HG03565 (cell line): ENCODE measurements at regions not wholly inside any gene's neighbourhood (a gene's known extent, or its start where the extent isn't known, plus 50 kb on each side); places are given as distances from the start of the nearest gene placed in this dataset.

ENCODE experiments used
- ATAC-seq: cut with Tn5 transposase; IDR thresholded peaks from one replicate; pipeline ENCODE4 v1.9.1; 2021; ENCODE audit warnings: mild to moderate bottlenecking, moderate library complexity; ENCODE audit not compliant: unreplicated experiment

- ATAC-seq = no peak
Observed at GRCh38 chr15:69782809-69783208, 314.9 kb downstream of the TLE3 start.

GRCh38 chr15:69783211-69783610, 314.5 kb downstream of the TLE3 start:
- ATAC-seq = no peak

GRCh38 chr15:69784798-69785566, 312.7 kb downstream of the TLE3 start:
- ATAC-seq = no peak

GRCh38 chr15:69786136-69786701, 311.5 kb downstream of the TLE3 start:
- ATAC-seq = no peak

GRCh38 chr15:69787791-69788190, 309.9 kb downstream of the TLE3 start:
- ATAC-seq = no peak

- ATAC-seq = no peak
Observed at GRCh38 chr15:69789648-69790393, 307.9 kb downstream of the TLE3 start.

- ATAC-seq = no peak
Observed at GRCh38 chr15:69790632-69791031, 307.1 kb downstream of the TLE3 start.

- no peak for ATAC-seq
Observed at GRCh38 chr15:69792823-69793222, 304.9 kb downstream of the TLE3 start.

- ATAC-seq = no peak
Observed at GRCh38 chr15:69793431-69793780, 304.3 kb downstream of the TLE3 start.

GRCh38 chr15:69793781-69794451, 303.8 kb downstream of the TLE3 start:
- ATAC-seq = no peak

- ATAC-seq = no peak
Observed at GRCh38 chr15:69794645-69795469, 302.9 kb downstream of the TLE3 start.

- no peak for ATAC-seq
Observed at GRCh38 chr15:69795601-69796000, 302.1 kb downstream of the TLE3 start.

GRCh38 chr15:69797051-69797595, 300.6 kb downstream of the TLE3 start:
- ATAC-seq = no peak

- no peak for ATAC-seq
Observed at GRCh38 chr15:69797615-69798014, 300.1 kb downstream of the TLE3 start.

GRCh38 chr15:69798481-69799250, 299.1 kb downstream of the TLE3 start:
- no peak for ATAC-seq

- ATAC-seq = no peak
Observed at GRCh38 chr15:69801144-69801543, 296.6 kb downstream of the TLE3 start.

- ATAC-seq = no peak
Observed at GRCh38 chr15:69802432-69802831, 295.3 kb downstream of the TLE3 start.

- no peak for ATAC-seq
Observed at GRCh38 chr15:69804786-69805185, 292.9 kb downstream of the TLE3 start.

GRCh38 chr15:69805248-69805953, 292.3 kb downstream of the TLE3 start:
- no peak for ATAC-seq
